ENCODE measurements at regions not wholly inside any gene's neighbourhood (a gene's known extent, or its start where the extent isn't known, plus 50 kb on each side); places are given as distances from the start of the nearest gene placed in this dataset.

DNA sequence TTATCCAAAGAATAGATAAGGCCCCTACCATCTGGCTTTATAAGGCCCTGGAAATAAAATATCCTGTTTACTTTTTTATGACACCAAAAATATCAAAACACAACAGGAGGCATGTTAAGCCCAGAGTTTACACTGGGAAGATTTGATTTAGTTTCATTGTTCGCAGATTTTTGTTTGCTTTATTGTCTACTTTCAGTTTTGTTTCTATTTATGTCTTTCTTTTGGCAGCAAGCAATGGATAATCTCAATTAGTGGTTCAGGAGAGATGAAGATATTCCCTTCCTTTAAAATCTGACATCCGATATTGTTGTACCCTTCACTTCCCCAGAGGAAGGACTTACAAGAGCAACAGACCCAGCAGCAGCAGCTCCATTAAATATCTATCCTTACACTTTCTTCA lies 249.4 kb upstream of the ARPP21 start:
- intact Hi-C loops (cut with micrococcal nuclease; ENCODE audit: unreplicated experiment), result no loop called here
- H3F3A ChIP-seq (ENCODE audit: insufficient read depth, low read depth), result no peaks in the 10 kb centered on the region
- H3K4me2 ChIP-seq, result no peak overlapping the region
- no peaks in the 10 kb centered on the region for H3K9me2 ChIP-seq (ENCODE audit: insufficient read depth)
- H3K36me3 ChIP-seq (ENCODE audit: low read depth), result no peaks in the 10 kb centered on the region
- no TSS peak for BruUV-seq (replicated peaks)
- no peak for DNase-seq
- H3K27ac ChIP-seq, result no peak overlapping the region
- H3K27me3 ChIP-seq (ENCODE audit: insufficient read depth, low read depth), result no peaks in the 10 kb centered on the region
- no peak overlapping the region for H2AFZ ChIP-seq
- no peaks in the 10 kb centered on the region for H3K79me2 ChIP-seq (ENCODE audit: low read depth)
- POLR2A ChIA-PET (ENCODE audit: unreplicated experiment), result no interaction called here
- no peak overlapping the region for H3K4me3 ChIP-seq
- no peaks in the 10 kb centered on the region for H3K9me3 ChIP-seq (ENCODE audit: insufficient read depth, low read depth)
- H3K4me1 ChIP-seq (replicated peaks; ENCODE audit: insufficient read depth), result no peaks in the 10 kb centered on the region
- CTCF ChIA-PET, result no interaction called here
- no peaks in the 10 kb centered on the region for H4K20me1 ChIP-seq (ENCODE audit: insufficient read depth)
- TF ChIP-seq EZH2 (IDR thresholded peaks at IDR 0.05; ENCODE audit: low read depth), result no peak
- TF ChIP-seq, protein P1, sequence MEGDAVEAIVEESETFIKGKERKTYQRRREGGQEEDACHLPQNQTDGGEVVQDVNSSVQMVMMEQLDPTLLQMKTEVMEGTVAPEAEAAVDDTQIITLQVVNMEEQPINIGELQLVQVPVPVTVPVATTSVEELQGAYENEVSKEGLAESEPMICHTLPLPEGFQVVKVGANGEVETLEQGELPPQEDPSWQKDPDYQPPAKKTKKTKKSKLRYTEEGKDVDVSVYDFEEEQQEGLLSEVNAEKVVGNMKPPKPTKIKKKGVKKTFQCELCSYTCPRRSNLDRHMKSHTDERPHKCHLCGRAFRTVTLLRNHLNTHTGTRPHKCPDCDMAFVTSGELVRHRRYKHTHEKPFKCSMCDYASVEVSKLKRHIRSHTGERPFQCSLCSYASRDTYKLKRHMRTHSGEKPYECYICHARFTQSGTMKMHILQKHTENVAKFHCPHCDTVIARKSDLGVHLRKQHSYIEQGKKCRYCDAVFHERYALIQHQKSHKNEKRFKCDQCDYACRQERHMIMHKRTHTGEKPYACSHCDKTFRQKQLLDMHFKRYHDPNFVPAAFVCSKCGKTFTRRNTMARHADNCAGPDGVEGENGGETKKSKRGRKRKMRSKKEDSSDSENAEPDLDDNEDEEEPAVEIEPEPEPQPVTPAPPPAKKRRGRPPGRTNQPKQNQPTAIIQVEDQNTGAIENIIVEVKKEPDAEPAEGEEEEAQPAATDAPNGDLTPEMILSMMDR (conservative IDR thresholded peaks at IDR 0.05), result no peak

GRCh38 chr3:35392187-35392586 lies 247.1 kb upstream of the ARPP21 start:
- Histone ChIP-seq H3K9me3 (ENCODE audit: insufficient read depth, low read depth) (no peaks in the 10 kb centered on the region), H2AFZ (no peak overlapping the region), H3K27me3 (ENCODE audit: insufficient read depth, low read depth) (no peaks in the 10 kb centered on the region), H3K4me2 (no peak overlapping the region), H3K36me3 (ENCODE audit: low read depth) (no peaks in the 10 kb centered on the region), H3K9me2 (ENCODE audit: insufficient read depth) (no peaks in the 10 kb centered on the region), H3K79me2 (ENCODE audit: low read depth) (no peaks in the 10 kb centered on the region), H3K27ac (no peak overlapping the region), H3F3A (ENCODE audit: insufficient read depth, low read depth) (no peaks in the 10 kb centered on the region), H3K4me1 (replicated peaks; ENCODE audit: insufficient read depth) (no peaks in the 10 kb centered on the region), H4K20me1 (ENCODE audit: insufficient read depth) (no peaks in the 10 kb centered on the region), H3K4me3 (no peak overlapping the region)
- ChIA-PET CTCF (no interaction called here), POLR2A (ENCODE audit: unreplicated experiment) (no interaction called here)
- intact Hi-C loops (cut with micrococcal nuclease; ENCODE audit: unreplicated experiment), result no loop called here
- TF ChIP-seq, protein P1 (conservative IDR thresholded peaks at IDR 0.05), result no peak
- no peak for TF ChIP-seq EZH2 (IDR thresholded peaks at IDR 0.05; ENCODE audit: low read depth)
- no TSS peak for BruUV-seq (replicated peaks)
- DNase-seq, result no peak

DNA sequence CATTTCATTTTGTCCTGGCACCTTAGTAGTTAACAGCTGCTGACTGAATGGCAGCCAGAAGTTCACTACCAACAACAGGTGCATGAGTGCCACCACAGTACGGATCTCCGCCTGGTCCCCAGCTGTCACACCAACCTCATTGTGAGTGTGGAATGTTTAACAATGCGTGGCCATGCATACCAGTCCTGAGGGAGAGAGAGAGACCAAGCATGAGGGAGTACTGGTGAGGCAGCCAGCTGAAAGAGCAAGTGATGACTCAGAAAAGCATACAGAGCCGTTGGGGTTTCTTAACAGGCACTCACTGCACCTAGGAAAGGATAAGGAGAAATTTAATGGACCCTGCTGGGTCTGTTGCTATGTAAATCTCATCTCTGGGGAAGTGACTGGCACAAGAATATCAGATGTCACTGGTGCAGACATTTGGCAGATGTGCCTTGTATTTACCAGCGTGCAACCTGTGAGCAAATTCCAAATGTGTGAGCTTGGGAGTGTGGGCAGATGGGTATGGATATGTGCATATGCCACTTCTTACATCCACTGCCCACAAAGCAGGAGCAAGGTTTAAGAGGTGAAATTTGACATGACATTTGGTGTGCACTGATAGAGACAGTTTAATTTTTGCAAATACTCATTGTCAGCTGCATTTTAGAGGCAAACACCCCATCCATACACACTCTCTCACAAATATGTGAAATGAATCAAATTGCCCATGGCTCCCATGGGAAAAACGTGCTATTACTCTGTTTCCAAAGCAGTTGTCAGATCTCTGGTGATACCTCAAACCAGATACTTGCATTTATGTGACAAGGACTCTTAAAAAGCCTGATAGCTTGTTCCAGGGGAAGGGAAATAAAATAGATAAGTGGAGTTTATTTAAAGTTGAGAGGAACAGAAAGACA lies 245.2 kb upstream of the ARPP21 start:
- Histone ChIP-seq H3F3A (ENCODE audit: insufficient read depth, low read depth) (no peaks in the 10 kb centered on the region), H3K4me1 (replicated peaks; ENCODE audit: insufficient read depth) (no peaks in the 10 kb centered on the region), H3K27ac (no peak overlapping the region), H4K20me1 (ENCODE audit: insufficient read depth) (no peaks in the 10 kb centered on the region), H3K36me3 (ENCODE audit: low read depth) (no peaks in the 10 kb centered on the region), H3K9me2 (ENCODE audit: insufficient read depth) (no peaks in the 10 kb centered on the region), H3K27me3 (ENCODE audit: insufficient read depth, low read depth) (no peaks in the 10 kb centered on the region), H3K4me3 (no peak overlapping the region), H3K4me2 (no peak overlapping the region), H3K79me2 (ENCODE audit: low read depth) (no peaks in the 10 kb centered on the region), H2AFZ (no peak overlapping the region), H3K9me3 (ENCODE audit: insufficient read depth, low read depth) (no peaks in the 10 kb centered on the region)
- DNase-seq, result no peak
- ChIA-PET POLR2A (ENCODE audit: unreplicated experiment) (no interaction called here), CTCF (no interaction called here)
- intact Hi-C loops (cut with micrococcal nuclease; ENCODE audit: unreplicated experiment), result no loop called here
- no peak for TF ChIP-seq EZH2 (IDR thresholded peaks at IDR 0.05; ENCODE audit: low read depth)
- TF ChIP-seq, protein P1 (conservative IDR thresholded peaks at IDR 0.05), result no peak
- no TSS peak for BruUV-seq (replicated peaks)
